H9 (cell line): ENCODE measurements at regions not wholly inside any gene's neighbourhood (a gene's known extent, or its start where the extent isn't known, plus 50 kb on each side); places are given as distances from the start of the nearest gene placed in this dataset.

ENCODE experiments used
- DNase-seq: peaks from one replicate; pipeline ENCODE4 v3.0.0-alpha.2; 2017
- H2AFZ ChIP-seq: one replicate; pipeline ENCODE4 v1.6.1; 2013; ENCODE audit warnings: mild to moderate bottlenecking, low read length, control low read depth, moderate library complexity
- H2AK5ac ChIP-seq: 2 replicates; pipeline ENCODE4 v1.6.1; 2013; ENCODE audit warnings: low read length, control low read depth, mixed read lengths; ENCODE audit not compliant: insufficient read length
- H2BK120ac ChIP-seq: one replicate; pipeline ENCODE4 v1.6.1; 2013; ENCODE audit warnings: low read depth, mild to moderate bottlenecking, low read length, control low read depth, inconsistent platforms; ENCODE audit not compliant: poor library complexity, severe bottlenecking
- H2BK12ac ChIP-seq: 2 replicates; pipeline ENCODE4 v1.6.1; 2013; ENCODE audit warnings: low read length, control low read depth, mixed read lengths, low read depth; ENCODE audit not compliant: insufficient read length
- H2BK15ac ChIP-seq: 2 replicates; pipeline ENCODE4 v1.6.1; 2013; ENCODE audit warnings: low read depth, low read length, control low read depth
- H2BK20ac ChIP-seq: one replicate; pipeline ENCODE4 v1.6.1; 2013; ENCODE audit warnings: low read depth, mild to moderate bottlenecking, low read length, control low read depth, inconsistent platforms; ENCODE audit not compliant: poor library complexity, severe bottlenecking
- H2BK5ac ChIP-seq: 2 replicates; pipeline ENCODE4 v1.6.1; 2013; ENCODE audit warnings: low read length, control low read depth, mixed read lengths; ENCODE audit not compliant: insufficient read length
- H3K14ac ChIP-seq: 2 replicates; pipeline ENCODE4 v1.6.1; 2013; ENCODE audit warnings: low read length, control low read depth; ENCODE audit not compliant: insufficient read depth
- H3K18ac ChIP-seq: 2 replicates; pipeline ENCODE4 v1.6.1; 2013; ENCODE audit warnings: low read depth, mild to moderate bottlenecking, mixed read lengths, low read length, control low read depth; ENCODE audit not compliant: insufficient read length
- H3K23ac ChIP-seq: 2 replicates; pipeline ENCODE4 v1.6.1; 2013; ENCODE audit warnings: low read length, control low read depth, mixed read lengths, low read depth; ENCODE audit not compliant: insufficient read length
- H3K23me2 ChIP-seq: 2 replicates; pipeline ENCODE4 v1.6.1; 2013; ENCODE audit warnings: low read depth, mild to moderate bottlenecking, mixed read lengths, low read length, control low read depth; ENCODE audit not compliant: insufficient read length, poor library complexity, severe bottlenecking
- H3K27ac ChIP-seq: 2 replicates; pipeline ENCODE4 v1.5.1; 2013; ENCODE audit warnings: low read length, control low read depth, mixed read lengths, low read depth; ENCODE audit not compliant: insufficient read length
- H3K27me3 ChIP-seq: 2 replicates; pipeline ENCODE4 v1.6.1; 2013; ENCODE audit warnings: low read length, control low read depth, inconsistent platforms; ENCODE audit not compliant: insufficient read depth
- H3K4ac ChIP-seq: 2 replicates; pipeline ENCODE4 v1.6.1; 2013; ENCODE audit warnings: low read depth, mild to moderate bottlenecking, control low read depth, inconsistent platforms, low read length, moderate library complexity
- H3K4me1 ChIP-seq: 2 replicates; pipeline ENCODE4 v1.6.1; 2013; ENCODE audit warnings: low read length, control low read depth, inconsistent platforms; ENCODE audit not compliant: insufficient read depth
- H3K4me2 ChIP-seq: 2 replicates; pipeline ENCODE4 v1.6.1; 2013; ENCODE audit warnings: low read length, control low read depth, mixed read lengths; ENCODE audit not compliant: insufficient read length, insufficient read depth
- H3K56ac ChIP-seq: 2 replicates; pipeline ENCODE4 v1.6.1; 2013; ENCODE audit warnings: low read depth, mild to moderate bottlenecking, mixed read lengths, low read length, control low read depth; ENCODE audit not compliant: insufficient read length
- H3K79me1 ChIP-seq: 2 replicates; pipeline ENCODE4 v1.6.1; 2013; ENCODE audit warnings: low read depth, mild to moderate bottlenecking, moderate library complexity, low read length, control low read depth, inconsistent platforms; ENCODE audit not compliant: insufficient read depth, poor library complexity, severe bottlenecking
- H3K79me2 ChIP-seq: 2 replicates; pipeline ENCODE4 v1.6.1; 2013; ENCODE audit warnings: low read length, control low read depth, inconsistent platforms; ENCODE audit not compliant: insufficient read depth
- H3K9ac ChIP-seq: 2 replicates; pipeline ENCODE4 v1.6.1; 2013; ENCODE audit warnings: low read length, control low read depth, mixed read lengths; ENCODE audit not compliant: insufficient read length; ENCODE audit errors: extremely low read depth
- H3K9me3 ChIP-seq: one replicate; pipeline ENCODE4 v1.6.1; 2013; ENCODE audit warnings: low read depth, low read length, inconsistent platforms; ENCODE audit not compliant: control insufficient read depth
- H3T11ph ChIP-seq: one replicate; pipeline ENCODE4 v1.6.1; 2013; ENCODE audit warnings: mild to moderate bottlenecking, low read length, control low read depth, inconsistent platforms
- H4K20me1 ChIP-seq: one replicate; pipeline ENCODE4 v1.6.1; 2013; ENCODE audit not compliant: control insufficient read depth, insufficient read length, insufficient read depth
- H4K5ac ChIP-seq: 2 replicates; pipeline ENCODE4 v1.6.1; 2013; ENCODE audit warnings: low read depth, mild to moderate bottlenecking, mixed read lengths, low read length, control low read depth; ENCODE audit not compliant: insufficient read length
- H4K8ac ChIP-seq: replicated peaks from 2 replicates; pipeline ENCODE4 v1.6.1; 2013; ENCODE audit warnings: low read length, control low read depth, mixed read lengths, low read depth; ENCODE audit not compliant: insufficient read length
- H4K91ac ChIP-seq: 2 replicates; pipeline ENCODE4 v1.6.1; 2013; ENCODE audit warnings: low read depth, mild to moderate bottlenecking, moderate library complexity, mixed read lengths, low read length, control low read depth; ENCODE audit not compliant: insufficient read length
- H3K27ac Mint-ChIP-seq, 3 experiments: 2 replicates in 2 of 3; 3 replicates in 1 of 3; pipeline ENCODE4 v1.8.0; 2020 to 2021; ENCODE audit warnings: mixed read lengths in 3 of 3, mild to moderate bottlenecking in 1 of 3, moderate library complexity in 1 of 3
- H3K27me3 Mint-ChIP-seq: 2 replicates; pipeline ENCODE4 v1.8.0; 2021; ENCODE audit warnings: low read depth, mild to moderate bottlenecking, moderate library complexity, mixed read lengths
- H3K36me3 Mint-ChIP-seq, 3 experiments: 2 replicates in 2 of 3; 3 replicates in 1 of 3; pipeline ENCODE4 v1.8.0; 2020 to 2021; ENCODE audit warnings: low read depth in 3 of 3, mixed read lengths in 3 of 3; ENCODE audit not compliant: insufficient read depth in 1 of 3
- H3K4me1 Mint-ChIP-seq, 2 experiments: 2 replicates each; pipeline ENCODE4 v1.8.0; 2020; ENCODE audit warnings: mixed read lengths in 2 of 2
- H3K4me3 Mint-ChIP-seq, 2 experiments: 2 replicates in 1 of 2; 3 replicates in 1 of 2; pipeline ENCODE4 v1.8.0; 2020 to 2021; ENCODE audit warnings: mild to moderate bottlenecking in 2 of 2, mixed read lengths in 2 of 2, moderate library complexity in 1 of 2
- H3K9me3 Mint-ChIP-seq, 2 experiments: 2 replicates in 1 of 2; 3 replicates in 1 of 2; pipeline ENCODE4 v1.8.0; 2020; ENCODE audit warnings: mild to moderate bottlenecking in 2 of 2, mixed read lengths in 2 of 2, moderate library complexity in 1 of 2
- CTCF ChIP-seq: fragments of 200-600 bp; sonication (generic); conservative IDR thresholded peaks from 3 replicates; pipeline ENCODE4 v1.8.0; 2021; ENCODE audit warnings: antibody characterized with exemption, mild to moderate bottlenecking

GRCh38 chr14:87829543-87829942 lies 163.4 kb downstream of the GALC start:
- Histone ChIP-seq H2AFZ (no peak overlapping the region), H3K23ac (no peak overlapping the region), H2BK5ac (no peak overlapping the region), H3T11ph (no peak overlapping the region), H4K5ac (no peak overlapping the region), H3K4ac (no peak overlapping the region), H3K9ac (no peak overlapping the region), H3K14ac (no peak overlapping the region), H3K27ac (no peak overlapping the region), H3K4me1 (0 out of 2 replicates have a peak, but pooled peaks cover 3% of the 10 kb centered on the region), H3K56ac (no peak overlapping the region), H2AK5ac (no peak overlapping the region), H2BK20ac (no peak overlapping the region), H2BK12ac (no peak overlapping the region), H3K79me2 (no peaks in the 10 kb centered on the region), H3K9me3 (no peaks in the 10 kb centered on the region), H3K4me2 (no peak overlapping the region), H3K27me3 (no peaks in the 10 kb centered on the region; the same call in 1 of the 2 replicates), H3K18ac (no peak overlapping the region), H4K8ac (no peak overlapping the region), H3K79me1 (no peaks in the 10 kb centered on the region), H2BK120ac (no peak overlapping the region), H3K23me2 (no peaks in the 10 kb centered on the region), H4K91ac (no peak overlapping the region), H2BK15ac (no peak overlapping the region), H4K20me1 (no peaks in the 10 kb centered on the region)
- Mint-ChIP-seq H3K36me3 (peaks cover 0 to 5% (median 0%) of the 10 kb centered on the region in 3 experiments; a peak in 3 of 7 replicates), H3K27me3 (no peaks in the 10 kb centered on the region; the same call in 1 of the 2 replicates), H3K9me3 (peaks cover 4 to 7% of the 10 kb centered on the region in 2 experiments; a peak in 4 of 5 replicates), H3K4me1 (peaks cover 16 to 17% of the 10 kb centered on the region in 2 experiments), H3K27ac (no peak overlapping the region), H3K4me3 (no peak overlapping the region)
- no peak for TF ChIP-seq CTCF
- DNase-seq: no peak
